Forelimb muscle (tissue), 1 donor: ENCODE measurements at regions not wholly inside any gene's neighbourhood (a gene's known extent, or its start where the extent isn't known, plus 50 kb on each side); places are given as distances from the start of the nearest gene placed in this dataset.
"Not testable (repeated sequence)": the region's sequence is repeated elsewhere in the genome, so short reads cannot be mapped to it uniquely, and the experiment has no call there.

ENCODE experiments used
- DNase-seq: peaks from one replicate; pipeline ENCODE4 v3.0.0-alpha.2; 2013; ENCODE audit warnings: low read depth

DNA sequence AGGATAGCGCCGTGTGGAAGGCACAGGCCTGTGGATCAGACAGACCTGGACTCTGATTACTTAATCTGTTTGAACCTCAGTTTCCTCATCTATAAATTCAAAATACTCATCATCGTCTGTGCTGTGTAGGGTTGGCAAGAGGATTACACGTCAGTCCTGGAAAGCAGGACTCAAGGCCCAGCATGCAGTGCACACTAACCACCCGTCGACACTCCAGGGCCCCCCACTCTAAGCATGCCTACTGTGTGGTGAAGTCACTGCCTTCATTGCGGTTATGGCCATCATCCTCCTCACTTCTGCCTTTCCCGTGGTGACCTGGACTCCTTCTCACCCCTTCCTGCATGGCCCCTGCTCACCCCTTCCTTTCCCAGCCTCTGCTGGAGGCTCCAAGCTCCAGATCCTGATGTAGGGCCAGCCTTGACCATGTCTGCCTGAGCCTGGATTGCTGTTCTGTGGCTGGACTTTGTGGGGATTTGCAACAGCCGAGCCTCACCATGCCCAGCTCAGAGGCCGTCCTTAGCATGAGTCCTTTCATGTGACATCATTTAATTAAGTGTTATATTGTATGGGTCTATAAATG is 1158.0 kb downstream of the TBC1D22A start:
- DNase-seq, result no peak

DNA sequence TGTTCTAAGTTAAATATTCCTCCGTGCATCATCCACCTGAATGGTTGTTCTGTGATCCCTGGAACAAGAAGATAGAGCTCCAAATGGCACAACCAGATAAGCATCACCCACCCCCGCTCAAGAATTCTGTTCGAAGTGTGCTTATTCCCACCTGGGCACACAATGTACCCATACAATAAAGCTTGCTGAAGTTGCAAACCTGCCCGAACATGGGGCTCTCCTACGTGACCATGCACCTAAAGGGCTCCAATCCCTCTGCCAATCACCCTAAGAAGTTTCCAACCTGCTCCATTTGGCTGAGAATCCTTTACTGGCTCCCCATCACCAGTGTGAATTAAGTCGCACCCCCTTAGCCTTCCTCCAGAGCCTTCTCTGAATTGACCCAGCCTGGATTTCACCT is 1157.4 kb downstream of the TBC1D22A start:
- no peak for DNase-seq

DNA sequence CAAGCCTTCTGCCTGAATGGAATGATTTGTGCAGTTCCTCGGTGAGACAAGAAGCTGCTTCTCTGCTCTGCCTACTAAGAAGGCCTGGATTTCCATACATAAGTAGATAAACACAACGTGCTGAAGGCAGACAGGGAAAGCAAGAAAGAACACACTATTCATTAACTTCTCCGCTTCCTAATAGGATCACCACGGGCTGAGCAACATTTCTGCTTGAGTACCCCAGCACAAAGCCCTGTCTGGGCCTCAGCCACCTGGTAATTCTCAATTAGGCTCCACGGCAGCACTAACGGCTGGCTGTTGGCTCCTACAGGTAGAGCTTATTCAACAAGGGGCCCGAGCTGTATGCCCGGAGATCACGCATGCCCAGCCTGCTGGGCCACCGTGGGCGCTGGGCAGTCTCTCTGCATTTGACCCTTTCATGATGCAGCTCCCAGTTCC is 1156.6 kb downstream of the TBC1D22A start:
- DNase-seq, result no peak

DNA sequence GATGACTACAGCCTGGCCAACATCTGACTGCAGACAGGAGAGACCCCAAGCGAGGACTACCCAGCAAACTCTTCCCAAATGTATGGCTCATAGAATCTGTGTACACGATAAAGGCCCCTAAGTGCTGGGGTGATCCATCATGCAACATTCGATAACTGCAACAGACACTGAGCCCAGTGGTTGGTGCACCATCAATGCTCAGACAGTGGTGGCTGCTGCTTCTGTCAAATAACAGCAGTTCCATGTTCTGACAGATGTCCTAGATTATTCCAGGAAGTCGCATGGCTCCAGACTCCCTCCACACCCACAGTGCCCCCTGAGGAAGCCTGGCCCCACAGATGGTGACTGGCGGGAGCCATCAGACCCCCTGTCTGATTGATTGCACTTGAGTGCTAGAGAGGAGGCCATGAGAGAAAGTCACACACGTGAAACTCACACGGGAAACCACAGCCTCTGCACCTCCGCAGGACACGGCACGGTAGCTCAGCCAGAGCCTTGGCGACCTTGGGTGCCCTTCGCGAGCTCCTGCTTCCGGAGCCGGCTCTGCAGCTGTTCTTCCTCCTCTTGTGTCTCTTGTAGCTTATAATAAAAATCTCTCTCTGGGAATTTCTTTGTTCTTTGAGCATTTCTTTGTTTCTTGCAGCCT is 1155.9 kb downstream of the TBC1D22A start:
- DNase-seq, result no peak

DNA sequence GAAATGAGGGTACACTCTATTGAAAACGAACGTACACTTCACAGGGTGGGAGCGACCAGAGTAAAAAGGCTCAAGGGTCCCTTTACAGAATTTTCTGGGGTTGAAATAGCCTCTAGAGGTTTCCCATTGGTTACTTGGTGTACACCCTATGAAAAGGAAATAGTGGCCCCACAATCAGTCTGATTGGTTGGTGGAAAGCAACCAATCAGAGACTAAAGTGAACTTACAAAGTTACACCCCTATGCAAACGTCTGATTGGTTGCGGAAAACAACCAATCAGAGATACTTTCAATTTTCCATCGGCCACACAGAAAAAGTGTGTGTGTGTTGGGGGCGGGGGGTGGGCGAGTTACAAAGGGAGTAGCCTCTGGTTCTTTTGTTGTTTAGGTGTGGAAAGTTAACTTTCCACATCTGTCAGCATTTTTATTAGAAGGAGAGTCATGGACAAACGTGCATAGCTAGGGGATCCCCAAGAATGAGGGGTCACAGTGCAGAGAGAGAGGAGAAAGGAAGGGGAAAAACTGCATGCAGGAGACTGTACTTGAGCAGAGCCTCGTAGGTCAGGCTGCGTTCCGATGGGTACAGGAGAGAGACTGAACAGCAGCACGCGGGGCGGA is 1152.1 kb downstream of the TBC1D22A start:
- DNase-seq, result no peak

DNA sequence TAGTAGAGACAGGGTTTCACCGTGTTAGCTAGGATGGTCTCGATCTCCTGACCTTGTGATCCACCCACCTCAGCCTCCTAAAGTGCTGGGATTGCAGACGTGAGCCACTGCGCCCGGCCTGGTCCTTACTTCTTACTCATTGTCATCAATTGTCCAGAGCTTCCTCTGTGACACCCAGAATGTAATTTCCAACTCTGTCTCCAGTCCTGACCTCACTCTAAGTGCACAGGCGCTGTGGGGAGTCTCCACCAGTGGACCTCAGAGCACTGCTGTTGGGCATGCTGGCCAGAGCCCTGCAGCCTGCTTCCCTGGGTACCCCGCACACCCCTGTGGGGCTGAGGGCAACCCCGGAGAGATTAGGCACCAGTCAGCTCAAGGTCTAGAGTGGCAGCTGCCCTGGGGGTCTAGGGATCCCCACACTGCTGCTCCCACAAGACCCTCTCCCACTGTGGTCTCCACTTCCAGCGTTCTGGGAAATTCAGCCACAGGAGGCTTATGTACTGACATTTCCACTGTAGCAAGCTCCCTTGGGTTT is 1140.3 kb downstream of the TBC1D22A start:
- DNase-seq, result no peak

DNA sequence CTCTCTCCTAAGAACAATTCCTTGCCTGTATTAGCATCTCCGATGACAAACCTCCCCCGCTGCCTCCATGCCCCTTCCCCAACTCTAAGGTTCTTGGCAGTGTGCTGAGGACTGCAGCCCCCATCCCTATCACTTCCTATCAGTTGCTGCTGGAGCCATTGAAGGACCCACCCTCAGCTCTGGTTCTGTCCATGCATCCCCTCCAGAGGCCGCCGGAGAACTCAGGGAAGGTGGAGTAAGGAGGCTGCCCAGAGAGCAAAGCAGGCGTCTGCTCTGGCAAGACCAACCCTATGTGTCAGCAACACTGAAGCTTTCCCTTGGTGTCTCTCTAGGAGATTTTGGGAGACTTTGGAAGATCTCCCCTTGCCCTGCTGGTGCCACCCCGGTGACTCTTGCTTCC is 1139.5 kb downstream of the TBC1D22A start:
- DNase-seq, result no peak

DNA sequence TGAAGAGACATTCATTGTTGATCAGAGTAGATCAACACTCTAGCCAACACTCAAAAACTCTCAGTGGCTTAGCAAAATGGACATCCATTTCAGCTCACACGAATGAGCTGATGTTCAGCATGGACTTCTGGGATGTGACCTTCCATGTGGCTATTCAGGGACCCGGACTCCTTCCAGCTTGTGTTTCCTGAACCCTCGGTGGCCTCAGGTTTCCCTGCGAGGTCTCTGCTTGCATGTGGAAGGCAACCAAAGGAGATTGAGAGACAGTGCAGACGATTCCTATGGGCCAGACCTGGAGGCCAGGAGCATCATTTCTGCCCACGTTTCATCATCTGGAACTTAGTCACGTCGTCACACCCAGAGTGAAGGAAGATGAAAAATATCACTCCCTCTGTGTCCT is 1137.4 kb downstream of the TBC1D22A start:
- DNase-seq, result no peak

DNA sequence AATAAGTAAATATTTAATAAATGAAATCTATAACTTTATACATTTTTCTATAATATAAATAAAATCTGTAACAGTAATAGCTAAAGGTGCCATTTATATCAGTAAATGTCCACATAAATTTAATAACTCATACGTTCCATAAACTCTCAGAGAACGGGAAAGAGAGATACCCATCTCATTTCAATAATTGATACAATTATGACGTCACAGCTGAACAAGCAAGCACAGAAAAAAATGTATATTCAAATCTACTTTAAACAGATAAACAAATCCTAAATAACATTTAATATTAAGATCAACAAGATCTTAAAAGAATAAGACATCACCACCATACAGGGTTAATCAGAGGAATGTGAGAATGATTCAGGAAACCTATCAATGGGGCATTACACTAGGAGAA is 1136.5 kb downstream of the TBC1D22A start:
- no peak for DNase-seq

DNA sequence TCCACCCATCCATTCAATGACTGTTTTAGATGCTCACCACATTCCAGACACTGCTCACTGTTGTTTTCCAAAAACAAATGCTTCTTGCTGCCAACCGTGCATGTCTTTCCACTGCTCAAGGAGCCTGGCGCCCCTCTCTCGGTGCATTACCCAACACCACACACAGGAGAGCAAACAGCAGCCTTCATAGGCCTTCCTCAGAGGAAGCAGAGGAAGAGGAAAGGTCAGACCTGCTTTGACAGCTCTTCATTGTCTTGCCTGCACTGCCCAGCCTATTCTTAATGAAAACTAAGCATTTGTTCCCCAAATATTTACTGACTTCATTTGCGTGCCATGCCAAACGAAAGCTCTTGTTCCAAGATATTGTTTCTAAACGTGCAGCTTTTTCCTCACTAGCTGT is 1129.2 kb downstream of the TBC1D22A start:
- DNase-seq, result no peak

DNA sequence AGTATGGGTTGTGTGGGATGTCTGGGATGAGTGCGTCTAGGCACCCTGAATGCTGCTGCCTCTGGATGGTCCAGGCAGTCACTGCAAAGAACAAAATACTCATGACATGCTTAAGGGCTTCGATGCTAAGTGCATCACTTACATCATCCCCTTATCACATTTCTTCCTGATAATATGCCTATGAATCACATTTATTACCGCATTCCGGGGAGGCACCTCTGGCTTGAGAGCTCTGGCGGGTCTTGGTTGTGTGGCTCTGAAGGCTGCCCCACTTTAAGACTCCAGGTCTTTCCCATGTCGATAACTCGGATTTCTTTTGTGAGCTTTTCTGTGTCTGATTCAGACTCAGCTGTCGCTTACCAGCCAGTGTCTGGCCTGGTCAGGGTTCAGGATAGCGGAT is 1126.4 kb downstream of the TBC1D22A start:
- DNase-seq, result no peak

DNA sequence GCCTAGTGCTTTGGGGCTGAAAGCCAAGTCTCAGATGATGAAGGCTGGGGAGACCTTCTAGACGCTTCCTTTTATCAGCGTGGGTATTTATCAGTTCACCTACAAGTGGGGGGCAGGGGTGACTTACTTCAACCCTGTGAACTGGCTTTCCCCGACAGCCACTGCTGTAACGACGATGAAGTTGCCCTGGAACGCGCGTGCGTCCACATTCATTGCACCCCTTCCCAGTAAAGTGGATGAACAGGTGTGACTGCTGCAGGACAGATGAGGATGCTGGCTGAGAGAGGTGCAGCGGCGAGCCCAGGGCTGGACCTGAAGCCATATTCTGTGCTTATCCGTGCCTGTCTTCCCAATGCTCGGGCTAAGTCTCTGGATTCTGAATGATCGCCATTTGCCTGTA is 1122.3 kb downstream of the TBC1D22A start:
- no peak for DNase-seq

DNA sequence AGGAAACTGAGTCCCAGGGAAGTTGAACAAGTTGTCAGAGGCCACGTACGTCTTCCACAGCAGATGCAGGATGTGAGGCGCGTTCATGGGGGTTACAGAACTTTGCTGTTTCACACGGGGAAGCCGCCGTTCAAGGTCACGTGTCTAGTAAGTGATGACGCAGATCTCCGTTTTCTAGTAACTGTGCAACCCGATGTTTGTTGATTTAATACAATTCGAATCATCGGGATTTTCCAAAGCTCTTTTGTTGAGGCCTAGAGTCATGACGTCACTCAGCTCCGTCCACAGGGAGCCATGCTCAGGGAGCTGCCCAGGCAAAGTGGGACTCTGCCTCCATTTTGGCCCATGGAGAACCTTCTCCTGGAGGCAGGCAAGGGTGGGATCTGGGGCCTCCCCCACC is 1121.8 kb downstream of the TBC1D22A start:
- DNase-seq, result no peak

DNA sequence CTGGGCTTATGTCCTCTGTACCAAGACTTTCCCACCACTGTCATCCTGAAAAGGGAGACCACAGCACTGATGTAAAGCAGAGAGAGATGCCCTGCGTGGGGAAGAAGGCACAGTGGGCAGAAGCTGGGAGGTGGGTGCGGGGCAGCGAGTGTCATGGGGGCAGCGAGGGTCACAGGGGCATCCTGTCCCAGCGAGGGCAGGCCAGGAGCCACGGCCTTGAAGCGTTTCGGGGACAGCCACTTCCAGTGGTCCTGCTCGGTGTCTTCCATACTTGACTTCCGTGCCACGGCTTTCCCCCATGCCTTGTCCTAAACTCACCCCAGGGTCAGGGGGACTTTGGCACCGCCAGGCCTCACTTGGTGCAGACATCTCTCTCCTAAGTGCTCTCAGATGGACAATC is 1121.3 kb downstream of the TBC1D22A start:
- no peak for DNase-seq

DNA sequence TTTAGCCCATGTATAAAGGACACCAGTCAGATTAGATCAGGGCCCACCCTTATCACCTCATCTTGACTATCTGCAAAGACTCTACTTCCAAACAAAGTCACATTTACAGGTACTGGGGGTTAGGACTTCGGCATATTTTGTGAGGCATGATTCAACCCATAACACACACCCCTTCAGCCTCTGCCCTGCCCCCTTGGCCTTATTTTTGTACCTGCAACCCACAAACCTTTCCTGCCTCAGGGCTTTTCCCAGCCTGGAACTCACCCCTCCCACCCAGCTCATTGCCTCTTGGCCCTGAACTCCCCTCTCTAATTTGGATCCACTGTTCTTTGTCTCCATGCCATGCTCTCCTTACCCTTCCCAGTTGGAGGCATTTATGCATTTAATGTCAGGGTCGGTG is 1116.9 kb downstream of the TBC1D22A start:
- no peak for DNase-seq

DNA sequence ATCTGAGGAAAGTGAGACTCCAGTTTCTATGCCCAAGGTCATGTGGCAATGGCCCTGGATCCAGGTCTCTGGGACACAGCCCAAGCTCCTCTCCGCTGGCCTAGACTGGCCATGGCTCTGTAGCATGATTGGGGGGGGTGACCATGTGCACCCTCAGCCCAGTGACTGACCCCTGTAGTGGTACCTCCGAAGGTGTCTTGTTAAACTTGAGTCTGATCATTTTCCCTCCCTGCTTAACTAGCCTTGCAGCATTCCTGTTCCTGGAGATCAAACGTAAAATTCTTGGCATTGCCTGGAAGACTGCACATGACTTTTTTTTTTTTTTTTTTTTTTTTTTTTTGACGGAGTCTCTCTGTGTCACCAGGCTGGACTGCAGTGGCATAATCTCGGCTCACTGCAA is 1116.0 kb downstream of the TBC1D22A start:
- DNase-seq, result no peak

DNA sequence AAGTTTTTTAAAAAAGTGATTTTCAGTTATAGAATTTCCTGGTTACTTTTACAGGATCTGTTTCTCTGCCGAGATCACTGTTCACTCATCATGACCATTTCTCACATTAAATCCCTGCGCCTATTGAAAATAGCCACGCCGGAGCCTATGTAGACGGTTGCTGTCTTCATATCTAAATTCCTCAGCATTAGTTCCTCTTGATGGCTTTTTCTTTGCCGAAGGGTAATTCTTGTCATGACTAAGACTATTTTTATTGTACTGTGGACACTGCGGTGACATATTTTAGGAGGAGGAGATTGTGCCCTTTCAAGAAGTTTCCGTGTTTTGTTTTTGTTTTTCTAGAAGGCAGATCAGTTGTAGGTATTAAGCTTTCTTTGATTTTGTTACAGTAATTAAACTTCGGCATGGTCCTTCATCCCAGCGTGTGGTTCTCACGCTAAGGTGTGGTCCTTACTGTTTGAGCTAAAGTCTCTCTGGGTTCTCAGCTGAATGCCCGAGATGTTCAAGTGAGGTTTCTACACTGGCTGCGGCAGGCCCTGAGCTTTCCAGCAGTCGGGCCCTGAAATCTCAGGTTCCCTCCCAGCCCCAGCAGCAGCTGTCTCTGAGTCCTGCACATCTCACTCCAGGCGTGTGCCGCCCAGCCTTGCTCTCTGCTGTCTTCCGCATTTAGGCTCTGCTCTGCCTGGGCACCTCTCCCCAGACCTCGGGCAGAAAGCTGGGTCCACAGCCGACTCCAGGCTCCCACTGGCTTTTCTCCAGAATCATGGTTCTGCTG is 1110.5 kb downstream of the TBC1D22A start:
- no peak for DNase-seq

DNA sequence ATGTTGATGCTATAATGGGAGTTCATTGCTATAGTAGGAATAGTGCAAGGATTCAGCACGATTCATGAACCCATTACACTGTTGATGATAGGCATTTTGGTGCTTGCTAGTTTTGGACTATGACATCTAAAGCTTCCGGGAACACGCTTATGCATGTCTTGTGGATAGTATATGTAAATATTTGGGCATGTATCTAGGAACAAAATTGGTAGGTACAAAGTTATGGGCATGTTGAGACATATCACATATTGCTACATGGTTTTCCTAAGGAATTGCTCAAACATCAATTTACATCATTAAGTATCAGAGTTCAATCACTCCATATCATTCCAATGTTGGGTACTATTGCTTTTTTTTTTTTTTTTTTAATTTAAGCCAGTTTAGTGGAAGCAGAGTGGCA is 1103.2 kb downstream of the TBC1D22A start:
- no peak for DNase-seq

DNA sequence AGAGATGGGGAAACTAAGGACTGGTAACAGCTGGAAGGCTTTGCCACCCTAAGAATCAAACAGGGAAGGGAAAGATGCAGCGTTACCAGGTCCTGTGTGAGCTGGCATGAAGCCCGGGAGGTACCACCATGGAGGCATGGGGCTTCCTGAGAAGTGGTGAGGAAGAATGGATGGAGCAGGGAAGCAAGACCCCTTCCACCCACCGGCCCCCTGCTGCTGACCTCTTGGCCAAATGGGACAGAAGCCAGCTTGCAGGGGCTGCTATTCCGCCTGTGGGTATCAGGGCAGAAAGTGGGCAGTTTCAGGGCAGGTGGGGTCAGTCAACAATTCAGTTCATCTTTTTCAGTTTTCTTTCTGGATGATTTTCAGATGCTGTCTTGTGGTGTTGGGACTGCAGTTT is 1099.9 kb downstream of the TBC1D22A start:
- no peak for DNase-seq

DNA sequence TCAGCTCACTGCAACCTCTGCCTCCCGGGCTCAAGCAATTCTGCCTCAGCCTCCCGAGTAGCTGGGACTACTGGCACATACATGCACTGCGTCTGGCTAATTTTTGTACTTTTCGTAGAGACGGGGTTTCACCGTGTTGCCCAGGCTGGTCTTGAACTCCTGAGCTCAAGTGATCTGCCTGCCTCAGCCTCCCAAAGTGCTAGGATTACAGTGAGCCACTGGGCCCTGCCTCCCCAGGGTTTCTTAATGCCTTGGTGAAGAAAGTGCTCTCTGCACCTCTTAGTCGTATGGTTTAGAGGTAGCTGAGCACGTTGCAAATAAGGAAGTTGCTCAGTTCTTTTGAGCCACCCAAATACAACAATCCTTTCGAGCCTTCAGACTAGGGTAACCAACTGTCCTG is 1098.5 kb downstream of the TBC1D22A start:
- not testable (repeated sequence) for DNase-seq

DNA sequence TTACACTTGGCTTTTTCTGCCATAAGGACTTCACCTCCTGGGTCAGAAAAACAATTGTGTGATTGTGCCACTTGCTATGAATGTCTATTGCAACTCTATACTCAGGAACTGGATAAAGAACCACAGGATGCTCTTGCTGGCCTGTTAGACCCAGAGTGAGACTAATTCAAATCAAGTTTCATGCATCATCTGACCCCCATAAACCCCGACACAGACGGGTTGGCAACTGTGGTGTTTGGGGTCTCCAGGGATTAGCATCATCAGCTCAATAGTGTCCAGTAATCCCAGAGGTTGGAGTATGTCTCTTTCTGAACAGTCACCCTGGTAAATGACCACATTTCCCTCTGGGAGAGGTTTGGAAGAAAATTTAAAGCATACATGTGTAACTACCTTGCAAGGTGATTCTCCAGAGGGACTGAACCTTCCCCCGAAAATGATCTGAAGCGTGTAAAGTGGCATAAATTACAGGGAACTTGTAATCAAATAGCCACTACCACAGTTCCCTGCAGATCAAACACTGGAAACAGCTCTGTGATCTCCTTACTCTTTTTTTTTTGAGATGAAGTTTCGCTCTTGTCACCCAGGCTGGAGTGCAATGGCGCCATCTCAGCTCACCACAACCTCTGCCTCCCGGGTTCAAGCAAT is 1097.6 kb downstream of the TBC1D22A start:
- no peak for DNase-seq

DNA sequence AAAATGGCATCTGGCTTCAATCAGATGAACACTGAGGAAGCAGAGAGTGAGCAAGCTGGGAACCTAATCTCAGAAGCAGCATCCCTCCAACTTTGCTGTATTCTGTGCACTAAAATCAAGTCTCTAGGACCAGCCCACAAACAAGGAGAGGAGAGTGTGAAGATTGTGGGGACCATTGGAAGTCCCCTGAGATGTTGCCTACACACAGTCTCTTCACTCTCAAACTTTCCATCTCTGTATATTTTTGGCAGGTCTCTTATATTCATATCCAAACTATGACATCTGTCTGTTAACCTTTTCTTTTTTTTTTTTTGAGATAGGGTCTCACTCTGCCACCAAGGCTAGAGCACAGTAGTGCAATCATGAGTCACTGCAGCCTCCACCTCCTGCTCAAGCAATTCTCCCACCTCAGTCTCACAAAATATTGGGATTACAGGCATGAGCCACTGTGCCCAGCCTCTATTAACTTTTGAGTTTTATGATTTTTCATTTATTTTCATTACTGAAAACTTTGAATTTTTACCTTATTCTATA is 1096.4 kb downstream of the TBC1D22A start:
- no peak for DNase-seq
